ENCODE measurements at regions not wholly inside any gene's neighbourhood (a gene's known extent, or its start where the extent isn't known, plus 50 kb on each side); places are given as distances from the start of the nearest gene placed in this dataset.

DNA sequence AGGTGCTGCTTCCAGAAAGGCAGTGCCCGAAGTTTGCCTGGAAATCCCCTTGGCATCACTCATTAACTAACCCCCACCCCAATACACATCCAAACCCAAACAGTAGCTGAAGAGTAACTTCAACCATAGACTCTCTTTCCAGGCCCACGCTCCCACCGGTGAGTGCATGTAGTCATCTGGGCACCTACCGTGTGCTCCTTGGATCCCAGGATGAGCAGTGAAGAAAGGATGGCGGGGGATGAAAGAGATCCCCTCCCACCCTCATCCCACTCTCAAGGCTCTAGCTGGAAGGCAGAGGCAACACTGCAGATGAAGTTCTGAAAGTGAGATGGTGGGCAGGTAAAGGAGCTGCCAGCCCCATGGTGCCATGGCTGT lies 305.0 kb downstream of the SOX9 start:
- TF ChIP-seq, protein P1, sequence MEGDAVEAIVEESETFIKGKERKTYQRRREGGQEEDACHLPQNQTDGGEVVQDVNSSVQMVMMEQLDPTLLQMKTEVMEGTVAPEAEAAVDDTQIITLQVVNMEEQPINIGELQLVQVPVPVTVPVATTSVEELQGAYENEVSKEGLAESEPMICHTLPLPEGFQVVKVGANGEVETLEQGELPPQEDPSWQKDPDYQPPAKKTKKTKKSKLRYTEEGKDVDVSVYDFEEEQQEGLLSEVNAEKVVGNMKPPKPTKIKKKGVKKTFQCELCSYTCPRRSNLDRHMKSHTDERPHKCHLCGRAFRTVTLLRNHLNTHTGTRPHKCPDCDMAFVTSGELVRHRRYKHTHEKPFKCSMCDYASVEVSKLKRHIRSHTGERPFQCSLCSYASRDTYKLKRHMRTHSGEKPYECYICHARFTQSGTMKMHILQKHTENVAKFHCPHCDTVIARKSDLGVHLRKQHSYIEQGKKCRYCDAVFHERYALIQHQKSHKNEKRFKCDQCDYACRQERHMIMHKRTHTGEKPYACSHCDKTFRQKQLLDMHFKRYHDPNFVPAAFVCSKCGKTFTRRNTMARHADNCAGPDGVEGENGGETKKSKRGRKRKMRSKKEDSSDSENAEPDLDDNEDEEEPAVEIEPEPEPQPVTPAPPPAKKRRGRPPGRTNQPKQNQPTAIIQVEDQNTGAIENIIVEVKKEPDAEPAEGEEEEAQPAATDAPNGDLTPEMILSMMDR (conservative IDR thresholded peaks at IDR 0.05; ENCODE audit: low read depth in 2 of 2) = no peak
- TF ChIP-seq EZH2phosphoT487 (IDR thresholded peaks at IDR 0.05; ENCODE audit: unreplicated experiment) = no peak

Measured in GM23338 (cell line).